SK-N-SH (cell line): ENCODE measurements at regions not wholly inside any gene's neighbourhood (a gene's known extent, or its start where the extent isn't known, plus 50 kb on each side); places are given as distances from the start of the nearest gene placed in this dataset.

ENCODE experiments used
- CTCF ChIP-seq: fragments of 200-600 bp; sonication (generic); IDR thresholded peaks from 2 replicates; pipeline ENCODE4 v1.6.1; 2017; ENCODE audit warnings: antibody characterized with exemption, mild to moderate bottlenecking, moderate library complexity
- EP300 ChIP-seq, 2 experiments: IDR thresholded peaks; 2 replicates each; pipeline versions ENCODE4 v1.4.0 to v1.6.1; 2012; ENCODE audit warnings: borderline replicate concordance in 1 of 2, low read depth in 1 of 2, low read length in 1 of 2
- EZH2phosphoT487 ChIP-seq: fragments of 200-600 bp; sonication (generic); IDR thresholded peaks from 2 replicates; pipeline ENCODE4 v1.6.1; 2017; ENCODE audit warnings: low read depth, mixed run types, mild to moderate bottlenecking, antibody characterized with exemption, moderate library complexity, borderline replicate concordance
- FOXM1 ChIP-seq: IDR thresholded peaks from 2 replicates; pipeline ENCODE4 v1.4.0; 2012; ENCODE audit warnings: low read depth, mild to moderate bottlenecking
- MAX ChIP-seq: IDR thresholded peaks from 2 replicates; pipeline ENCODE4 v1.4.0; 2012; ENCODE audit warnings: low read depth
- RAD21 ChIP-seq: IDR thresholded peaks from 2 replicates; pipeline ENCODE4 v1.6.1; 2012; ENCODE audit warnings: mild to moderate bottlenecking, low read length
- REST ChIP-seq: IDR thresholded peaks from 2 replicates; pipeline ENCODE4 v1.6.1; 2012; ENCODE audit warnings: mild to moderate bottlenecking, low read depth, low read length, moderate library complexity
- SMC3 ChIP-seq: IDR thresholded peaks from 2 replicates; pipeline ENCODE4 v1.6.1; 2012; ENCODE audit warnings: low read depth, low read length, improper control_type of control experiment
- TAF1 ChIP-seq: IDR thresholded peaks from 2 replicates; pipeline ENCODE4 v1.6.1; 2012; ENCODE audit warnings: low read depth, mild to moderate bottlenecking, low read length, moderate library complexity, borderline replicate concordance

GRCh38 chr20:50358971-50359370, 151.2 kb upstream of the PTPN1 start:
- TF ChIP-seq MAX (no peak), CTCF (no peak), EZH2phosphoT487 (no peak), EP300 (IDR thresholded peaks at IDR 0.05; ENCODE audit: borderline replicate concordance in 1 of 2, low read depth in 1 of 2, low read length in 1 of 2) (no peak), RAD21 (no peak), REST (no peak), FOXM1 (no peak), TAF1 (no peak), SMC3 (no peak)
